BJ (cell line): ENCODE measurements at regions not wholly inside any gene's neighbourhood (a gene's known extent, or its start where the extent isn't known, plus 50 kb on each side); places are given as distances from the start of the nearest gene placed in this dataset.

Experiments
- CTCF ChIA-PET: fragments of 350-600 bp; formaldehyde crosslinking; extraction: SDS; loops from one replicate; lab custom pipeline; 2021; ENCODE audit warnings: antibody characterized with exemption, inconsistent platforms; lab: Yijun Ruan, JAX
- POLR2A ChIA-PET: fragments of 300-600 bp; sonication (Branson Sonifier 250); formaldehyde crosslinking; extraction: SDS; loops from one replicate; lab custom pipeline; 2021; ENCODE audit warnings: antibody characterized with exemption; lab: Charles Lee
- DNase-seq: peaks from one replicate; pipeline ENCODE4 v3.0.0-alpha.2; 2011; ENCODE audit warnings: low read depth
- H3K27me3 ChIP-seq: 2 replicates; pipeline ENCODE4 v1.6.0; 2011; ENCODE audit warnings: low read length; ENCODE audit not compliant: control insufficient read depth, insufficient read depth
- H3K36me3 ChIP-seq: 2 replicates; pipeline ENCODE4 v1.5.1; 2011; ENCODE audit warnings: low read length; ENCODE audit not compliant: control insufficient read depth, insufficient read depth
- H3K4me3 ChIP-seq: 2 replicates; pipeline ENCODE4 v1.5.1; 2011; ENCODE audit warnings: low read depth, mild to moderate bottlenecking, control low read depth, low read length
- TF ChIP-seq, protein P1 (sequence below): IDR thresholded peaks from 2 replicates; pipeline ENCODE4 v1.5.1; 2011; ENCODE audit warnings: low read depth, mild to moderate bottlenecking, control low read depth, inconsistent platforms, low read length, moderate library complexity; ENCODE audit not compliant: insufficient read depth

DNA sequence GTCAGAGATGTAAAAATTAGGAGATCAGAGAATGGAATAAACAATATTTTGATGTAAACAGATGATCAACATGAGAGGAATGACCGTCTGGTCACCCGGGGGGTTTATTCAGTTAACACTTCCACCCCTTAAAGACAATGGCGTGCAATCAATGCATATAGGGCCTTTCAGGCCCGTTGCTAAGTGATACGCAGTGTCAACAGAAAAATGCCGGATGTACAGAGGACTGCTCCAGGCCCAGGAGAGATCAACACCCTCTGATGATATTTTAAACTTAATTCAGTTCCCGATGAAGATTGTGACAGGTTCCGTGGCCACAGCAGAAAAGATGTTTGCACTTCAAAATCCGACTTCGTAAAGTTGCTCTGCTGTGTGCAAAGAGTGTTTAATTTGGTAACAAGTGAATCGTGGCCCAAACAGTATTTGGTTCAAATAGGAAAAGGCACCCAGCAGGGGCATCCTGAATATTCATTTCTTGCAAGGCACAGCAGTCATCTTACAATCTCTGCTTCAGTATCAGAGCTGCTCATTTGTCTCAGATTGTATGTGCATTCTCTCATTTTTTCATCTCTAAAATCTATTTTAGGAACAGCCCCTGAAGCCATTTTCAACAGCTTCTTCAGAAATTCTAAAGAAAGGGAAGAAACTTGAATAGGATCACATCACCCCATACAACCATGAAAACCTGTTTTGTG, 72.6 kb downstream of the FOXB1 start:
- Histone ChIP-seq H3K4me3 (no peak overlapping the region), H3K27me3 (no peaks in the 10 kb centered on the region; the same call in 1 of the 2 replicates), H3K36me3 (no peaks in the 10 kb centered on the region)
- ChIA-PET POLR2A (no interaction called here), CTCF (no interaction called here)
- no peak for DNase-seq
- TF ChIP-seq, protein P1, sequence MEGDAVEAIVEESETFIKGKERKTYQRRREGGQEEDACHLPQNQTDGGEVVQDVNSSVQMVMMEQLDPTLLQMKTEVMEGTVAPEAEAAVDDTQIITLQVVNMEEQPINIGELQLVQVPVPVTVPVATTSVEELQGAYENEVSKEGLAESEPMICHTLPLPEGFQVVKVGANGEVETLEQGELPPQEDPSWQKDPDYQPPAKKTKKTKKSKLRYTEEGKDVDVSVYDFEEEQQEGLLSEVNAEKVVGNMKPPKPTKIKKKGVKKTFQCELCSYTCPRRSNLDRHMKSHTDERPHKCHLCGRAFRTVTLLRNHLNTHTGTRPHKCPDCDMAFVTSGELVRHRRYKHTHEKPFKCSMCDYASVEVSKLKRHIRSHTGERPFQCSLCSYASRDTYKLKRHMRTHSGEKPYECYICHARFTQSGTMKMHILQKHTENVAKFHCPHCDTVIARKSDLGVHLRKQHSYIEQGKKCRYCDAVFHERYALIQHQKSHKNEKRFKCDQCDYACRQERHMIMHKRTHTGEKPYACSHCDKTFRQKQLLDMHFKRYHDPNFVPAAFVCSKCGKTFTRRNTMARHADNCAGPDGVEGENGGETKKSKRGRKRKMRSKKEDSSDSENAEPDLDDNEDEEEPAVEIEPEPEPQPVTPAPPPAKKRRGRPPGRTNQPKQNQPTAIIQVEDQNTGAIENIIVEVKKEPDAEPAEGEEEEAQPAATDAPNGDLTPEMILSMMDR, result no peak

DNA sequence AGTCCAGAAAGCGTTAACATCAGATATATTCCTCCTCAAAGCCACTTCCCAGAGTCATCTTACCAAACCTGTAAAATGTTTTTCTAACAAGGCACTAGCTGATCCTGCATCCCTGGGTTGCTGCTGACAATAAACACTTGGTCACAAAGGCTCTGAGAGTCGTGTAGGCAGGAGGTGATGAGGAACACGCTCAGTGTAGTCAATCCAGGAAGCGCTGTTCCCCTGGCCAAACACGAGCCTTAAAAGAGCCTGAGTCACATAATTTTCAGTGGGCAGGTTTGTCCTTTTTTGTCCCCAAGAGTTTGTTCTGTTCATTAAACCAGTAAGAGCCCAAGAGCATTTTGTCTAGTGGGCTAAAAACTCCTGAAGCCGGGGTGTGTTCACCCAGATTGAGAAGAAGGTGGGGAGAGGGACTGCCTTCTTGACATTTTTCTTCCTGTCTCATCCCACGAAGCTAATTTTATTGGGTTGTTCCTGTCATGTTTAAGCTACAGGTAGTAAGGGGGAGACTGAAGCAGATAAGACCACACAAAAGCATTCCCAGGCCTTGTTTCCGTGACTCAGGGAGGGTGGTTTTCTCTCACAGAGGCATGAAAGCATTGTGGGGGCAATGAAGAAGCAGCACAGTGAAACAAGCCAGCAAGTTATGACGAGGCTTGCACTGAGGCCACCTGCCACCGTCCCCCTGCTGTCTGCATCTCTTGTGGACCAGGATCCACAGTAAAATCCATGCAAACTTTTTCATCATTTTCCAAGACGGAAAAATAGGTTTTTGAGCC, 73.7 kb downstream of the FOXB1 start:
- POLR2A ChIA-PET, result no interaction called here

DNA sequence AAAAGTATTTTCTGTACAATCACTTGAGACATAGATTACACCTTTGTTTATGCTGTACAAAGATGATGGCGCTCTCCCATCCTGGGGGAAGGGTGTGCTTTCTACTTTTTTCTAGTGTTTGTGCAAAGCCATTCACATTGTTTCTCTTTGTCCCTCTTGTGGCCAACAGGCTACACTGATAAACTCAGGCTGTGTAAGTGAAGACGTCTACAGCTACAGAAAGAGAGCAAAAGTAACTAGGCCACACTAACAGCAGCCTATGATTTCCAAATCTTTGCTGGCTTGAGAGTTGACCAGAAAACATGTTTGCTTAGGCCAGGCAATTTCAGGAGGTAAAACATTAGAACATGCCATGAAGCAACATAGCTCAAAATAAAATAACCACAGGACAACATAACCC, 75.1 kb downstream of the FOXB1 start:
- DNase-seq, result no peak
- Histone ChIP-seq H3K4me3 (no peak overlapping the region), H3K36me3 (no peaks in the 10 kb centered on the region), H3K27me3 (no peaks in the 10 kb centered on the region)
- POLR2A ChIA-PET, result no interaction called here
- CTCF ChIA-PET, result interaction anchor here (0.8 to 1.7 kb wide), 2 partner anchors 11 to 12 kb away, joined by 3 to 9 read pairs; no protein-coding TSS in a partner anchor
- TF ChIP-seq, protein P1, result 0 out of 2 replicates have a peak, but pooled peaks have one; percentile 28

More for the DNA sequence above, 73.7 kb downstream of the FOXB1 start:
- Histone ChIP-seq H3K27me3 (no peaks in the 10 kb centered on the region; the same call in 1 of the 2 replicates), H3K36me3 (no peaks in the 10 kb centered on the region), H3K4me3 (no peak overlapping the region)
- DNase-seq, result no peak
- CTCF ChIA-PET, result no interaction called here
- TF ChIP-seq, protein P1, result no peak

DNA sequence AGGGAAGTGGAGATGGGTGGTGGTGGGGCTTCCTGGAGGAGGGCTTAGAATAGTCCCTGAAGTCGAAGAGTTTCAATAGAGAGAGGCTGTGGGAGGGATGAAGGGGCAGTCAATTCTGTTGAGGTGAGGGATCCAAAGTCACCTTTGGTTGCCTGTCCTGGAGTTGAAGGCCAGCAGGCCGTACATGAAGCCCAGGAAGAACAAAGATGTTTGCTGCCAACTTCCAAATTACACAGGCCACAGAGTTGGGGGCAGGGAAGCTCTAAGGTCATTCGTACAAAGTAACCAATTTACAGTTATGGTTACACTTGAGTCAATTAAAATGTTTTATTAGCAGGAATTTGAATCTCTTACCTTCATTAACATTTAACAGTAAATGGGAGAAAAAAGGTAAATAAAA, 77.9 kb downstream of the FOXB1 start:
- H3K4me3 ChIP-seq, result no peak overlapping the region
- H3K36me3 ChIP-seq, result no peaks in the 10 kb centered on the region
- TF ChIP-seq, protein P1, result no peak
- POLR2A ChIA-PET, result no interaction called here
- CTCF ChIA-PET, result no interaction called here
- DNase-seq, result no peak
- no peaks in the 10 kb centered on the region for H3K27me3 ChIP-seq

DNA sequence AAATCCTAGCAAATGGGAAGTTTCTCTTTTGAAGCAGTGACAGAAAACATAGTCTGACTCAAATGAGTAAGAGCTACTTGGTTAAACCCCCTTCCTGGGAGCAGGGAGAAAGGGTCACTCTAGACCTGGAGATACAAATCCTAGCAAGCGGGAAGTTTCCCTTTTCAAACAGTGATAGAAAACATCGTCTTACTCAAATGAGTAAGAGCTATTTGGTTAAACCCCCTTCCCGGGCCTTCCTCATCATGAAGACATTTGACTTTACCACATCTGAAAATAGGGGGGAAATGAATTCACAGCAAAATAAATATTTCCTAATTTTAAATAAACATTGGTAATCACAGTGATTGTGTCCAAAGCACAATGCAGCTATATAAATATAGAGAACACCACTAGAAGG, 79.2 kb downstream of the FOXB1 start:
- Histone ChIP-seq H3K4me3 (no peak overlapping the region), H3K27me3 (0 out of 2 replicates have a peak, but pooled peaks cover 2% of the 10 kb centered on the region), H3K36me3 (no peaks in the 10 kb centered on the region)
- DNase-seq, result no peak
- CTCF ChIA-PET, result interaction anchor here (1.5 kb wide), 1 partner anchor 9 kb away, joined by 3 read pairs; no protein-coding TSS in a partner anchor
- POLR2A ChIA-PET, result no interaction called here
- TF ChIP-seq, protein P1, result no peak
